GM12878 (cell line): ENCODE measurements at regions not wholly inside any gene's neighbourhood (a gene's known extent, or its start where the extent isn't known, plus 50 kb on each side); places are given as distances from the start of the nearest gene placed in this dataset.

Experiments
- ATAC-seq: fragments of 200-7000 bp; cut with Tn5 transposase; 3 replicates; pipeline ENCODE4 v1.9.1; 2020; ENCODE audit warnings: mild to moderate bottlenecking, moderate library complexity
- BruUV-seq: library from RNA; stranded (reverse); fragments of 400-500 nt; replicated peaks from 2 replicates; lab custom pipeline; 2021; lab: Mats Ljungman, UMichigan
- CTCF ChIA-PET: fragments of 300-600 bp; sonication (Branson Sonifier 250); formaldehyde crosslinking; extraction: SDS; loops from one replicate; lab custom pipeline; 2021; ENCODE audit warnings: inconsistent platforms; lab: Yijun Ruan, JAX
- POLR2A ChIA-PET: fragments of 350-600 bp; formaldehyde crosslinking; extraction: SDS; loops from one replicate; lab custom pipeline; 2021; ENCODE audit warnings: inconsistent platforms; lab: Charles Lee
- RAD21 ChIA-PET: fragments of 300-600 bp; sonication (Branson Sonifier 250); formaldehyde crosslinking; loops from one replicate; lab custom pipeline; 2023; ENCODE audit warnings: antibody characterized with exemption; ENCODE audit not compliant: unreplicated experiment; lab: Charles Lee
- SMC1A ChIA-PET: fragments of 300-600 bp; sonication (Branson Sonifier 250); formaldehyde crosslinking; loops from one replicate; lab custom pipeline; 2023; ENCODE audit not compliant: unreplicated experiment, uncharacterized antibody; lab: Charles Lee
- DNase-seq: peaks from one replicate; pipeline ENCODE4 v3.0.0-alpha.2; 2011; ENCODE audit warnings: low read depth, low spot score
- FAIRE-seq: peaks from 3 replicates; lab custom pipeline; 2011; peaks lifted over from hg19 to GRCh38; lab: Jason Lieb, UNC
- H2AFZ ChIP-seq: 2 replicates; pipeline ENCODE4 v1.6.0; 2011; ENCODE audit warnings: low read depth, low read length, control low read depth; ENCODE audit not compliant: control insufficient read depth
- H3K27ac ChIP-seq: 2 replicates; pipeline ENCODE4 v1.5.1; 2011; ENCODE audit warnings: control low read depth; ENCODE audit not compliant: control insufficient read depth, insufficient read depth
- H3K27me3 ChIP-seq, 2 experiments: replicated peaks in 1 of 2; 2 replicates each; pipeline versions ENCODE4 v1.6.0 to v1.6.1; 2011; ENCODE audit warnings: low read length in 1 of 2; ENCODE audit not compliant: control insufficient read depth in 2 of 2, insufficient read depth in 2 of 2
- H3K36me3 ChIP-seq, 2 experiments: 2 replicates each; pipeline ENCODE4 v1.5.1; 2011; ENCODE audit warnings: low read length in 1 of 2; ENCODE audit not compliant: control insufficient read depth in 2 of 2, insufficient read depth in 2 of 2
- H3K4me1 ChIP-seq: 2 replicates; pipeline ENCODE4 v1.6.1; 2011; ENCODE audit warnings: mild to moderate bottlenecking, low read length, moderate library complexity, mixed read lengths; ENCODE audit not compliant: control insufficient read depth, insufficient read depth
- H3K4me2 ChIP-seq: 2 replicates; pipeline ENCODE4 v1.6.0; 2011; ENCODE audit warnings: control low read depth; ENCODE audit not compliant: control insufficient read depth, insufficient read depth
- H3K4me3 ChIP-seq: fragments of 200-600 bp; sonication (generic); 2 replicates; pipeline ENCODE4 v1.5.1; 2016
- H3K79me2 ChIP-seq: 2 replicates; pipeline ENCODE4 v1.6.0; 2011; ENCODE audit warnings: low read length; ENCODE audit not compliant: control insufficient read depth, insufficient read depth
- H3K9ac ChIP-seq: 2 replicates; pipeline ENCODE4 v1.8.0; 2011; ENCODE audit warnings: low read length, control low read depth, mixed read lengths; ENCODE audit not compliant: control insufficient read depth, insufficient read depth
- H3K9me3 ChIP-seq: replicated peaks from 3 replicates; pipeline ENCODE4 v1.5.1; 2011; ENCODE audit warnings: mild to moderate bottlenecking, low read length; ENCODE audit not compliant: control insufficient read depth, insufficient read depth
- H4K20me1 ChIP-seq: 2 replicates; pipeline ENCODE4 v1.6.0; 2011; ENCODE audit not compliant: control insufficient read depth, insufficient read depth
- BRCA1 ChIP-seq: IDR thresholded peaks from 2 replicates; pipeline ENCODE4 v1.6.1; 2011; ENCODE audit warnings: low read depth, low read length, improper control_type of control experiment
- DPF2 ChIP-seq: fragments of 450-650 bp; IDR thresholded peaks from 2 replicates; pipeline ENCODE4 v1.6.1; 2017; ENCODE audit warnings: mild to moderate bottlenecking
- FOXK2 ChIP-seq: fragments of 450-650 bp; IDR thresholded peaks from 2 replicates; pipeline ENCODE4 v1.6.1; 2017; ENCODE audit warnings: mild to moderate bottlenecking, moderate library complexity
- HDAC6 ChIP-seq: fragments of 200-600 bp; sonication (generic); IDR thresholded peaks from one replicate; pipeline ENCODE4 v1.8.0; 2017; ENCODE audit warnings: antibody characterized with exemption; ENCODE audit not compliant: unreplicated experiment
- RAD21 ChIP-seq: IDR thresholded peaks from 2 replicates; pipeline ENCODE4 v1.6.1; 2011; ENCODE audit warnings: mild to moderate bottlenecking, low read depth, low read length, moderate library complexity; ENCODE audit not compliant: insufficient read depth
- RAD51 ChIP-seq: fragments of 450-650 bp; IDR thresholded peaks from 2 replicates; pipeline ENCODE4 v1.6.1; 2016; ENCODE audit warnings: moderate library complexity, mild to moderate bottlenecking, inconsistent platforms
- SMAD5 ChIP-seq: IDR thresholded peaks from 2 replicates; pipeline ENCODE4 v1.6.1; 2016; ENCODE audit warnings: antibody characterized with exemption, low read depth
- SPI1 ChIP-seq: IDR thresholded peaks from 2 replicates; pipeline ENCODE4 v1.6.1; 2011; ENCODE audit warnings: low read depth, mild to moderate bottlenecking, low read length, moderate library complexity, borderline replicate concordance; ENCODE audit not compliant: insufficient read depth
- TCF7 ChIP-seq: IDR thresholded peaks from 2 replicates; pipeline ENCODE4 v1.6.1; 2014; ENCODE audit warnings: antibody characterized with exemption, borderline replicate concordance
- YBX1 ChIP-seq: fragments of 450-650 bp; IDR thresholded peaks from 2 replicates; pipeline ENCODE4 v1.6.1; 2016; ENCODE audit warnings: antibody characterized with exemption
- ZNF217 ChIP-seq: fragments of 450-650 bp; IDR thresholded peaks from 2 replicates; pipeline ENCODE4 v1.6.1; 2017; ENCODE audit warnings: antibody characterized with exemption, mild to moderate bottlenecking
- WGBS: methylation state at CpG from one replicate; pipeline ENCODE4 v1.1.6; 2016; ENCODE audit warnings: low lambda C conversion rate; ENCODE audit not compliant: insufficient replicate concordance, insufficient coverage; ENCODE audit errors: missing lambda C conversion rate; 5-methylcytosine and 5-hydroxymethylcytosine counted together
- in situ Hi-C: fragments of 300-500 bp; cut with MboI; formaldehyde crosslinking; loops from 9 replicates; pipeline ENCODE4 v1.14.3; 2018; ENCODE audit warnings: mixed read lengths
- intact Hi-C: fragments of 100-400 bp; cut with micrococcal nuclease; formaldehyde crosslinking; loops from one replicate; pipeline ENCODE4 v1.14.2; 2022; ENCODE audit not compliant: unreplicated experiment
- TF ChIP-seq, protein P1 (sequence below): fragments of 450-650 bp; IDR thresholded peaks from 2 replicates; pipeline ENCODE4 v1.6.1; 2017; ENCODE audit warnings: borderline replicate concordance
- TF ChIP-seq, protein P2 (sequence below): fragments of 450-650 bp; IDR thresholded peaks from 2 replicates; pipeline ENCODE4 v1.6.1; 2017; ENCODE audit warnings: mild to moderate bottlenecking, low read depth, inconsistent platforms; ENCODE audit not compliant: poor library complexity, severe bottlenecking
- TF ChIP-seq, protein P3 (sequence below): fragments of 450-650 bp; IDR thresholded peaks from 2 replicates; pipeline ENCODE4 v1.6.1; 2017; ENCODE audit warnings: antibody characterized with exemption, mild to moderate bottlenecking, moderate library complexity
- TF ChIP-seq, protein P4 (sequence below): IDR thresholded peaks from 2 replicates; pipeline ENCODE4 v1.6.1; 2011; ENCODE audit warnings: borderline replicate concordance, low read depth, mild to moderate bottlenecking, moderate library complexity, mixed read lengths, low read length; ENCODE audit not compliant: insufficient read depth; ENCODE audit errors: extremely low read length

DNA sequence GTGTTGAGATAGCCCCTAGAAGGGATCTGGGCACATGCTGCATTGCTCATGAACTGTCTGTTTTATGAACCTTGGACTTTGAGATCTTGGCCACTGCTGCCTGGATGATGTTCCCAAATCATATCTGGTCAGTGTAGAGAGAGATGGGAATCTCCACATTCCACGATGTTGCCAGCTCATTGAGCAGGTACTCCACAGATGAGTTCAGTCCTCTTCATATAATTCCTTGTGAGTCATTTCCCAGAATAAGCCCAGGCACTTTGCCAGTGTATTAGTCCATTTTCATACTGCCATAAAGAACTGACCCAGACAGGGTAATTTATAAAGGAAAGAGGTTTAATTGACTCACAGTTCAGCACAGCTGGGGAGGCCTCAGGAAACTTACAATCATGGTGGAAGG is 254.0 kb upstream of the RUNX1 start:
- ChIA-PET CTCF (no interaction called here), POLR2A (no interaction called here), SMC1A (no interaction called here), RAD21 (no interaction called here)
- in situ Hi-C loops: no loop called here
- Histone ChIP-seq H3K27me3 (no peaks in the 10 kb centered on the region), H3K4me1 (no peaks in the 10 kb centered on the region), H3K9ac (no peak overlapping the region), H3K4me3 (no peak overlapping the region), H4K20me1 (no peaks in the 10 kb centered on the region), H3K9me3 (no peaks in the 10 kb centered on the region; the same call in 2 of the 3 replicates), H3K4me2 (no peak overlapping the region), H3K79me2 (no peaks in the 10 kb centered on the region), H2AFZ (no peak overlapping the region), H3K27ac (no peak overlapping the region), H3K36me3 (no peaks in the 10 kb centered on the region)
- no TSS peak for BruUV-seq
- FAIRE-seq (no peak), DNase-seq (no peak), ATAC-seq (no peak)
- WGBS: 0% methylated on average over 1 of the region's 1 CpG
- intact Hi-C loops: no loop called here
- TF ChIP-seq, protein P1, sequence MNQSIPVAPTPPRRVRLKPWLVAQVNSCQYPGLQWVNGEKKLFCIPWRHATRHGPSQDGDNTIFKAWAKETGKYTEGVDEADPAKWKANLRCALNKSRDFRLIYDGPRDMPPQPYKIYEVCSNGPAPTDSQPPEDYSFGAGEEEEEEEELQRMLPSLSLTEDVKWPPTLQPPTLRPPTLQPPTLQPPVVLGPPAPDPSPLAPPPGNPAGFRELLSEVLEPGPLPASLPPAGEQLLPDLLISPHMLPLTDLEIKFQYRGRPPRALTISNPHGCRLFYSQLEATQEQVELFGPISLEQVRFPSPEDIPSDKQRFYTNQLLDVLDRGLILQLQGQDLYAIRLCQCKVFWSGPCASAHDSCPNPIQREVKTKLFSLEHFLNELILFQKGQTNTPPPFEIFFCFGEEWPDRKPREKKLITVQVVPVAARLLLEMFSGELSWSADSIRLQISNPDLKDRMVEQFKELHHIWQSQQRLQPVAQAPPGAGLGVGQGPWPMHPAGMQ: no peak
- no peak for TF ChIP-seq FOXK2
- no peak for TF ChIP-seq RAD51
- no peak for TF ChIP-seq SMAD5
- TF ChIP-seq SPI1: no peak
- TF ChIP-seq, protein P2, sequence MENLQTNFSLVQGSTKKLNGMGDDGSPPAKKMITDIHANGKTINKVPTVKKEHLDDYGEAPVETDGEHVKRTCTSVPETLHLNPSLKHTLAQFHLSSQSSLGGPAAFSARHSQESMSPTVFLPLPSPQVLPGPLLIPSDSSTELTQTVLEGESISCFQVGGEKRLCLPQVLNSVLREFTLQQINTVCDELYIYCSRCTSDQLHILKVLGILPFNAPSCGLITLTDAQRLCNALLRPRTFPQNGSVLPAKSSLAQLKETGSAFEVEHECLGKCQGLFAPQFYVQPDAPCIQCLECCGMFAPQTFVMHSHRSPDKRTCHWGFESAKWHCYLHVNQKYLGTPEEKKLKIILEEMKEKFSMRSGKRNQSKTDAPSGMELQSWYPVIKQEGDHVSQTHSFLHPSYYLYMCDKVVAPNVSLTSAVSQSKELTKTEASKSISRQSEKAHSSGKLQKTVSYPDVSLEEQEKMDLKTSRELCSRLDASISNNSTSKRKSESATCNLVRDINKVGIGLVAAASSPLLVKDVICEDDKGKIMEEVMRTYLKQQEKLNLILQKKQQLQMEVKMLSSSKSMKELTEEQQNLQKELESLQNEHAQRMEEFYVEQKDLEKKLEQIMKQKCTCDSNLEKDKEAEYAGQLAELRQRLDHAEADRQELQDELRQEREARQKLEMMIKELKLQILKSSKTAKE: no peak
- TF ChIP-seq BRCA1: no peak
- no peak for TF ChIP-seq HDAC6
- TF ChIP-seq RAD21: no peak
- TF ChIP-seq, protein P3, sequence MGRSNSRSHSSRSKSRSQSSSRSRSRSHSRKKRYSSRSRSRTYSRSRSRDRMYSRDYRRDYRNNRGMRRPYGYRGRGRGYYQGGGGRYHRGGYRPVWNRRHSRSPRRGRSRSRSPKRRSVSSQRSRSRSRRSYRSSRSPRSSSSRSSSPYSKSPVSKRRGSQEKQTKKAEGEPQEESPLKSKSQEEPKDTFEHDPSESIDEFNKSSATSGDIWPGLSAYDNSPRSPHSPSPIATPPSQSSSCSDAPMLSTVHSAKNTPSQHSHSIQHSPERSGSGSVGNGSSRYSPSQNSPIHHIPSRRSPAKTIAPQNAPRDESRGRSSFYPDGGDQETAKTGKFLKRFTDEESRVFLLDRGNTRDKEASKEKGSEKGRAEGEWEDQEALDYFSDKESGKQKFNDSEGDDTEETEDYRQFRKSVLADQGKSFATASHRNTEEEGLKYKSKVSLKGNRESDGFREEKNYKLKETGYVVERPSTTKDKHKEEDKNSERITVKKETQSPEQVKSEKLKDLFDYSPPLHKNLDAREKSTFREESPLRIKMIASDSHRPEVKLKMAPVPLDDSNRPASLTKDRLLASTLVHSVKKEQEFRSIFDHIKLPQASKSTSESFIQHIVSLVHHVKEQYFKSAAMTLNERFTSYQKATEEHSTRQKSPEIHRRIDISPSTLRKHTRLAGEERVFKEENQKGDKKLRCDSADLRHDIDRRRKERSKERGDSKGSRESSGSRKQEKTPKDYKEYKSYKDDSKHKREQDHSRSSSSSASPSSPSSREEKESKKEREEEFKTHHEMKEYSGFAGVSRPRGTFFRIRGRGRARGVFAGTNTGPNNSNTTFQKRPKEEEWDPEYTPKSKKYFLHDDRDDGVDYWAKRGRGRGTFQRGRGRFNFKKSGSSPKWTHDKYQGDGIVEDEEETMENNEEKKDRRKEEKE: no peak
- TF ChIP-seq ZNF217: no peak
- TF ChIP-seq, protein P4, sequence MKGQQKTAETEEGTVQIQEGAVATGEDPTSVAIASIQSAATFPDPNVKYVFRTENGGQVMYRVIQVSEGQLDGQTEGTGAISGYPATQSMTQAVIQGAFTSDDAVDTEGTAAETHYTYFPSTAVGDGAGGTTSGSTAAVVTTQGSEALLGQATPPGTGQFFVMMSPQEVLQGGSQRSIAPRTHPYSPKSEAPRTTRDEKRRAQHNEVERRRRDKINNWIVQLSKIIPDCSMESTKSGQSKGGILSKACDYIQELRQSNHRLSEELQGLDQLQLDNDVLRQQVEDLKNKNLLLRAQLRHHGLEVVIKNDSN: no peak
- no peak for TF ChIP-seq DPF2
- no peak for TF ChIP-seq YBX1
- TF ChIP-seq TCF7: no peak
